ENCODE measurements at regions not wholly inside any gene's neighbourhood (a gene's known extent, or its start where the extent isn't known, plus 50 kb on each side); places are given as distances from the start of the nearest gene placed in this dataset.
A peak's percentile ranks its signal among the peaks of the same experiment; 100 is the strongest.

DNA sequence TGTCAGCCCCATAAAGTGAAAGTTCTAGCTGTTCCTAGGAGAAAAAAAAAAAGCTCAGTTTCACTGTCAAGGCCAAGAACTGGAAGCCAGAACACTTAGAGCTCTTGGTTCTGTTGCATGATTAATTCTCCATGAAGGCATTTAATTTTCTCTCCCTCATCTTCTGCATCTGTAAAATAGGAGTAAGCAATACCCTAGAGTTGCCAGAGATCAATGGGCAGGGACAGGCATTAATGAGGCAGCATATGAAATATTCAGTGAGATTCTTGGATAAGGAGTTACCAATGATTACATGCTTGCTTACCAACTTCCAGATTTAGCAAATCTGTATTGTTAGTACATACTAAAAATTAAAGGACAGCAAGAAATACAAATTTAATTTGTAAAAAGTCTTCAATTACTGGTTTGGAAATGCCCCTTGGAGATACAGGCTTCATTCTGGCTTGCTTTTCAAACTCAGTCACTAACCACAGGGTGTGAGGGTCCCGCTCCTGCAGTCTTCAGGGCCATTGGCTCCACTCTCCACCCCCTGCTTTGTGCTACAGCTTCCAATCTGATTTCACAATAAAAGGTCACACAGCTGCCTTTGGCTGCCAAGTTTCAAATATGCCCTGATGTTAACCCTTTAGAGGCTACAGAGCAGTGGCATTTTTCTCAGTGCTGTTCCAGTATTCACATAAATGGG, 624.6 kb downstream of the BNC2 start:
- no peak for DNase-seq

DNA sequence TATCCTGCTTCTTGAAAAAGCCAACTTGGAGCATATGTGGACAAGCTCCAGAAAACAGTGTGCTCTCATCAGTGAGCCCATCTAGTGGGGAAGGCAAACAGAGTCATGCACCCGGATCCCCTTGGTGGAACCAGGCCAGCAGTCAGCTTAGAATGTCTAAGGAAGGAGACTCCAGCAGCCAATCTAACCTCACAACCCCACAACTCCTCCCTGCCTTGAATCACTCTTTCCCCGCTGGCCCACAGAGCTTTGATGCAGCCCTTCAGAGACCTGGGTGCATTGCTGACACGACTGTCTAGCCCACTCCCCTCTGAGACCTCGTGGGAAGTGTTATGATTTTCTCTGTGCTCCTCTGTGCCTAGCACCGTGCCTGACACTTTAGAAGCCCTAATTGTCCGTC, 623.7 kb downstream of the BNC2 start:
- DNase-seq: no peak

DNA sequence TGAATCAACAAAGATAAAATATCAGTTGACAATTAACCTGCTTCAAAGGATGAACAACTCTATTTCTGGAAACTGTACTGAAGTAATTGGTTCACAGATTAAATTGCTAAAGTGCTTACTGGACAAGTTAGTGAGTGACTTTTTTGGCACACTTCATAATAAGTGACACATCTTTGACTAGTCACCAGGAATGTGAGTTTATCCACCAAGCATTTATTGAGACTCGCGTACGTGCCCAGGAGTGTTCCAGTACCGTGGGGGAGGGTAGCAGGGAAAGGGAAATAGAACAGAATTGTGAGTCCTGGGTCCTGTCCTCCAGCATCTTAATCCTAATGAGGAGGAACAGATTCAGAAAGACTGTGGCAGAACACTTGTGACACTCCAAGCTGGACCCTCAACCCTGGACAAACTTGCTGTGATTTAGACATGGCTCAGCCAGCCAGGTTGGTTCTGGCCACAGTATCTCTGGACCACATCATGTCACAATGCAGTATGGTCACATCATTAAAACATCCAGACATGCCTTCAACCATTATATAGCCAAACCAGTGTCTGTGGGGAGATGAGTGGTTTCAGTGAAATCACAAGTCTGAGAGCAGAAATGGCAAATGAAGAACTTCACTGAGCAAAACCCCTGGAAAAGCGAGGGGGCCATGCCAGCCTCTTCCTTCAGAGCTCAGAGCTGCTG, 623.1 kb downstream of the BNC2 start:
- no peak for DNase-seq

DNA sequence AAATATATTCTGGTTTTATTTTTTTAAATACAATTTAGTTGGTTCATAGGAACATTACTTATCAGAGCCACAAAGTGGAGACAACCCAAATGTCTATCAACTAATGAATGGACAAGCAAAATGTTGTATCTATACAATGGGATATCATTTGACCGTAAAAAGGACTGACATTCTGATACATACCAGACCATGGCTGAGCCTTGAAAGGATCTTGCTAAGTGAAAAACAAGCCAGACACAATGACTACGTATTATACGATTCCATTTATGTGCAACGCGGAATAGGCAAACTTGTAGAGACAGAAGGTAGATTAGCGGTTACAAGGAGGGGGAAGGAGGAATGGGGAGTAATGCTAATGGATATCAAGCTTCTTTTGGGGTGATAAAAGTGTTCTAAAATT, 621.6 kb downstream of the BNC2 start:
- no peak for DNase-seq

DNA sequence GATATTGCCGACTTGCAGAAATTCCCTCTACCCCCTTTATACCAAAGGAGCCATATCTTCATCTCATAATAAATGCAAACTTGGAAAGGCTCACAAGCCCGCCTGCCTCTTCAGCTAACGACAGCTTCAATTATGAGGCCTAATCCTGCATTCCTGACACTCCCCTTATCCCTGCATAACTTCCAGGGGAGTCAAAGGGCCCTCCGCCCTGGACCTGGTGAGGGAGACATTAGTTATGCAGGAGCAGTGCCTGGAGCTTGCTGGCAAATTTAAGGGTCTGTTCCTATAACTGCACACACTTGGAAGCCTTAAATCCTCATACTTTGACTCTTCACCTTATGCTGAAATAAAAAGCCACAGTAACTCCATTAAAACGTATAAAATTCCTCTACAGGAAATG, 617.9 kb downstream of the BNC2 start:
- DNase-seq: no peak

DNA sequence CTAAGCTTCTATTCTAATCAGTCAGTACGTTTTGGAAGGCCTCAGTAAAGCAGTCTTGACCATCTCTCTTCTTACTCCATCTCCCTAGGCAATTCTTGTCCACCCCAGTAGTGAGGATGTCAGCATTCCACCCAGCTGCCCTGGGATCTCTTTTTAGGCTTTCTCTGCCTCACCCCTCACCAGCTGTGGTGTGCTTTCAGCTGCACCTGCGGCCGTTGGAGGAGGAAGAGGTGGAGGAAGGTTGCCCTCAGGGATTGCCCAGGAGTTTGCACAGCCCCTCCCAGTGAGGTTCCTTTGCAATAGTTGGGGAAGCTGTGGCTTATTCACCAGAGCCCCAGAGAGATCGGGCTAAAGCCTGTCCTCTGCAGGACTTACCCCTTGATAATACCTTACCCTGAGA, 615.8 kb downstream of the BNC2 start:
- DNase-seq: no peak

DNA sequence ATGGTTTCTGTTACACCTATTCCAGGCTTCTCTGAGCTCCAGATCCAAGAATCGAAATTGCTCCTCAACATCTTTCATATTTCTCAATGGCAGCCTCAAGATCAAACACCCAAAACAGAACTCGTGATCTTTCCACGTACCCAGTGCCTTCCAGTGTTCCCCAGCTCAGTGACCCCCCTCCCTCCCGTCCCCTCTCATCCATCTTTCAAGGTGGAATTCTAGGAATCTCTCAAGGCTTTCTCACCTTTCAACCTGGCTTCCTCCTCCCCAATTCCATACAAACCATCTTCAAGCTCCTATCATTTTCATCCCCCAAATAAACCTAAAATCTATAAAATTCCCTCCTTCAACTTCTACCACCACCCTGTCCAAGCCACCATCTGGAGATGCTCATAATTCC, 615.3 kb downstream of the BNC2 start:
- DNase-seq: no peak

DNA sequence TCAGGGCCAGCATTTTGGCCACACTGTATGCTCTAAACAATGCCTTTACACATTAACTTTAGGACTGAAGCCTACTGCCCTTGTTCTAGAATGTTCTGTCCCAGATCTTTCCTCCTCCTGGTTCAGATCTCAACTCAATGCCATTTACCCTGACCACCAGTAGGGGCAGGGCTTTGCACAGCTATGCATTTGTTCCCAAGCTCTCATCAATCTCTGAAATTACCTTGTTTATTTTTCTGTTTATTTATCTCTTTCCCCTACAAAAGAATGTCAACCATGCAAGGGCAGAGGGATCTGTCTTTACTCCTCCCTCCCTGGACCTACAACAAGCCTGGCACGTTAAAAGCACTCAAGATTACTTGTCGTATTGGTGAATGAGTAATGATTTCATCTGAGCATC, 612.9 kb downstream of the BNC2 start:
- no peak for DNase-seq

DNA sequence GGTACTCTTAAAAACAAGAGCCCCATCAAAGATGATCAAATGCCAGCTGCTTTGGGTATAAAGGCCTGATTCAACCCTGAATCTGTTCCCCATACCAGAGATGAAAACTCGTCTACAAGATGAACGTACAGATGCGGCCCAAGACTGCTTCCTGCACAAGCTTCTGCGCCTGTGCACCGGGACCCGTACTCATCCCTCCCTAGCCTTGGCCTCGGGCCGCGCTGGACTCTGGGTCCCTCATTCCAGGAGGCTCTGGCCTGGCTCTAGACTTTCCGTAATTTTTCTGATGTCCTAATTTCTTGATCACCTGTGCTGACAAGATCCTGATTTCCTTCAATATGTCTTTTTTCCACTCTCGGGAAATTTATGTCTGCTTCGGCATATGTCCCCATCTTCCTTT, 612.3 kb downstream of the BNC2 start:
- DNase-seq: no peak

DNA sequence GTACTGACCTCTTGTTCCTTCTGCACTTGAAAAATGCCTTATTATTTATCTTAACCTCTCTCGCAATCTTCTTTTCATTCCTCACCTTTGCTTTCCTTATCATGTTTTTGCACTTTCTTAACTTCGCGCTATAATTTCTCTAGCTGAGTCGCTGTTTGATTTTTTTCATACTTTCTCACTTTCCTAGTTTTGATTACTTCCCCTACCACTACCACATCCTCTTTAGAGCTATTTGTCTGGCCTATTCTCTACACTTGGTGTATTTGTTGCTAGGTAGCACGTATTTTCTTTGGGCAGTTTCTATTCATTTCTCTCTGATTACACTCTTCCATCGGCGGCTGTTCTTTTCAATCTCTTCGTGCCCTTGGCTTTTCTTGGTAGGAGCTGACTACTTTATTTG, 611.8 kb downstream of the BNC2 start:
- DNase-seq: no peak

DNA sequence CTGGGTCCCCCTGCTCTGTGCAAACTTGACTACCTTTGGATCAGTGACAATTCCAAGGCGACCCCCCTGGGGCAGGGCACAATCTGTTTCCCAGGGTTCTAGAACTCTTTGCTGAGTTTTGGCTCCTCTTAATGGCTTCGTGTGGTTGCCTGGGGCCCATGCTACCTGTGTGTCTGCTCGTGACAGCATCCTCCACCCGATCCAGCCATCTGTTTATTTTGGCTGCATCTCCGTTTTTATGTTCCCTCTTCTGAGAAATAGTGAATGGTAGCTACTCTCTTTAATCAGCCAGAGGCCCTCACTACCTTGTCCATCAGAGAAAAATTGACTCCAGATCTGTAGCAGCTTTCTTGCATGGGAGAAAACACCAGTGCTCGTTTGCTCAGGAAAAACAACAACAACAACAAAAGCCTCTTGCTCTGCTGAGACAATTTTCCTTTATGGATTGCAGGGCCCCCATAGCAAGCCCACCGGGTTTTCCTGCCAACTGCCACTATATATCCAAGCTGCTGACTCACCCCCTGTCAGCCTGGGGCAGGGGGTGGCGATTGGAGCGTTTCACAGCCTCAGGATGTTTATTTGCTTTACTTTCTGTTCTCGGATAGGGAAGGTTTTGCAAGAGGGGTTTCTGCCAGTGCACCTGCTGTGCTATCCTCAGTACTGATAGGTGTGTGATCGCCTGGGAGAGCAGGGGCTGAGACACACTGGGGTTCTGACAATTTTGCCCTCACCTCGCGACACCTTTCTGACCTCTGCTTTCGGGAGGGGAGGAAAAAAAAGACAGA, 607.8 kb downstream of the BNC2 start:
- no peak for DNase-seq

DNA sequence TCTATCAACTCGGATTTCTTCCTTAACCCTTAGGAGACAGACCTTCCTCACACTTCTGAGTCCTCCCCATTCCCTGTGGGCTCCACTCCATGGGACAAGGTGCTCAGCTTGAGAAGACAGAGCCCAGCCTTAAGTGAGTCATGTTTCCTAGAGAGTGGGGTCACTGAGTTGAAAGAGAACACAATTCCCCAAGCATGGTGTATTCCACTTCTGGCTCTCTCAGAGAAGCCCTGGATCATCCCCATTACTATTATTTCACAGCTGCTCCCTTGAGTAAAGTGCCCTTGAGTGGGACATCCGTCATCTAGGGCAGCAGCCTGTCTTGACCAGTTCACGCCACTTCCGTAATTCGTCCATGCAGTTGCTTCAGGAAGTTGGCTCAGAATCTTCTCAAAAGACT, 604.8 kb downstream of the BNC2 start:
- no peak for DNase-seq

DNA sequence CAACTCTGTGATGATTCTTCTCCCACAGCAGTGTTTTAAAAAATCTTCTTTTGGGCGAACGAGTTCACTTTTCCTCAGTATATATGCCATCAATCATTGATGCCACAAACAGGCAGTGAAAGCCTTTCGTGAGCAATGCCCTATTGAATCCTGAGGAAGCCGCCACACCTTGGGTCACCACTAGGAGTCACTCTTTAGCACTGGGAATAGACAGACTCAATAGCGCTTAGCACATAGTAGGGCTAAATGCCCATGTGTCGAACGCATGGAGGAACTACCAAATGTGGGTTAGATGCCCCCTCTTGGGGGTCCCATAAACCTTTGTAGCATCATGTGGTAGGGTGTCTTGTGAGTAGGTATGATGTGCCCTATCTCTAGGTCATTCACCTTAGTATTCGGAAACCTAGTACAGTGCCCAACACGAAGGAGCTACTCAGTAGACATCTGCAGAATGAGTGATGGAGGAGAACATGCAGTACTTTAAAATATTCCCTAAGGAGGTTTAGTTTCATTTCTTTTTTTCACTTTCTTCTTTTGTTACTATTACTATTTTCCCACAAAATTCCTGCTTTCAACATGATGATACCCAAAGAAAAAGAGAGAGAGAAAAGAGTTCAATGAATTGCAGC, 603.7 kb downstream of the BNC2 start:
- DNase-seq: peak in 1 of 2 experiments; percentile 18

DNA sequence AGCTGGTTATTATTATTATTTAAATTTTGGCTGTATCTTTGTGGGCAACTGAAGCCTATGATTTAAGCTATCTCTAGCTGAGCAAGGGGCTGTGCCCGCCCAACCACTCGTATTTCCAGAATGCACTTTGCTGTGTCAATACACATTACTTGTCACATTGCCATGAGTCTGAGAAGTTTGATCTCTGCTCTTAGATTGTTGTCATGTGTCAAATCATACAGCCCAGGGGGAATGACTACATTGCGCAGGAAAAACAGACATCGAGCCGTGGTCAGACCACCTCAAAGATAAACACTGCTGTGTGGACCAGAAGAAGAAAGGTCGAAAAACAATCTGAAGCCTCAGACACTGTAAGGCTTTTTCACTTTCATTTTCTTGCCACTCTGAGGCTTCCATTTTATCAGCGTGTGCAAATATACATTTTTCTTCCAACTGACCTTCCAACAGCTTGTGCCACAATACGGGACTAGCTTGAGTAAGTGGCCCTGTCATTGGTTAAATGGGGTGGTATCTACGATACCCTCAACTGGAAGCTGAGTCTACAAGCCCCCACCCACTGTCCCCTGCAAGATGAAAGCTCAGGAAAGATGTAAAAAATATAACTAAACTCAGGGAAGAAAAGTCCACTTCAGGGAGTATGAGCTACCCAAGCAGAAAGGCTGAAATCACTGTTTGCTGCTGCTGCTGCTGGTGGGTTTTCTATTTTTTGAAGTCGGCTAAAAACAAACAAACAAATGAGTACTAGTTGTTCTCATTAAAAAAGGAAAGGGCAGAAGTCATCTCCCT, 603.0 kb downstream of the BNC2 start:
- no peak for DNase-seq

DNA sequence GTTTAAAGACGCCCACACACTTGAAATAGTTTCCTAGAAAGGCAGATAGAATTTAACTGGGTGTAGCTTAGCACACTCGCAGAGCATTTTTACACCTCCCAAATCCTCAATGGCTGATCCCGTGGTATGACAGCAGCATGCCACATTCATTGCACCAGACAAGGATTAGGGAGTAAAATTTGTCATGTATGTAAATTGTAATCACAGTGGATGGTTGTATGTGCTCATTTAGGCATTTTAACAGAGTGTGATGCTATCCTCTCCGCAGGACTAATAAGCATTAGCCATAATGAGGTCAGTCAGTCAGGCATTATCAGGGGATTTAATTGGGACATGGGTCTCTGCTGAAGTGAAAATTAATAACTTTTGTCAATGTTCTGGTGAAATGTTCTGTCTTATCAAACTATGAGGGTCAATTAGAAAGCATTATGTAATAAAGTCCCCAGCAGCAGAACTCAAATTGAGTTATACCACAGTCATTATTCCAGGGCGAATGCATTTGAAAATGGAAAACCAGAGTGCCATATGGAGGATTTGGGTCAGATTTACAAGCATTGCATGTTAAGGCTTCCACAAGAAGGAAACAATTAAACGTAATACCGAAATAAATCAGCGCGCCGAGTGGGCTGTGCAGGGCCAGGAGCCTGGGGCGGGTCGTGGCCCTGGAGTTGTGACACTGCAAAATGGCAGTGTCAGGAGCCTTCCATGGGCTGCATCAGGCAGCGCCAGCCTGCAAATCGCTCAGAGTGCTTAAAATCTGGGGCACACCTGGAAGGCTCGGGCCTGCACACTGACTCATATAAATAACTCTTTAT, 602.2 kb downstream of the BNC2 start:
- DNase-seq: no peak

DNA sequence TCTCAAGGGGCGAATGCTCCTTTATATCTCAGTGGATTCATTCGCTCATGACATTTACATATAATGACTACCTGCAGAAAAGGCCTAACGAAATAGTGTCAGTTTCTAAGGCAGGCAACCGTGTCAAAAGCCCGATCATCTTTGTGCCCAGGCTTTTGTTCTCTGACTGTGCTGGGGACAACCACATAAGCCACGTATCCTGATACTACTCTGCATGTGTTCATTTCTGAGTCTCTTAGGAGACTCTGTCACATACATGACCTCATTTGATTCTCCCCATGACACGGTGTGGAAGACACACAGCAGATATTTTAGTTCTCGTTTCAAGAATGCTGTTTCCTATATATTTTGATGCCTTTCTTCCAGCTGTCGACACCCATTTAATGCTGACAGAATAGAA, 598.5 kb downstream of the BNC2 start:
- DNase-seq: no peak

DNA sequence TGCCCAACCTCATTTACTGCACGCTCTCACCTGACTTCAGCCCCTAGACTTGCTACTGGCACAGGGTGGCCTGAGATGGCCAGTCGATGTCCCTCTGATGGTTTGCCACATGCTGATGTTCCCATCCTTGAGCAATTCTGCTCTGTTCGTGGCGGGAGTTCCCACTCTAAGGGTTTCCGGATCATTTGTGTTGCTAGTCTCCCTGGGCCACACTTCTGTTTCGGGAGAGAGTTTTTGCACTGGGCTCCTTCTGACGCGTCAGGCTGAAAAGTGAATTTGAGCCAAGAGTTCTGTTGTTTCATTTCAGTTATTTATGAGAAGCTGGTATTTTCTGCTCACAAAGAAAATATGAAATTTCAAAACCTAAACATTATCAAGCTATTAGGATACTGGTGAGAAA, 597.7 kb downstream of the BNC2 start:
- DNase-seq: no peak

DNA sequence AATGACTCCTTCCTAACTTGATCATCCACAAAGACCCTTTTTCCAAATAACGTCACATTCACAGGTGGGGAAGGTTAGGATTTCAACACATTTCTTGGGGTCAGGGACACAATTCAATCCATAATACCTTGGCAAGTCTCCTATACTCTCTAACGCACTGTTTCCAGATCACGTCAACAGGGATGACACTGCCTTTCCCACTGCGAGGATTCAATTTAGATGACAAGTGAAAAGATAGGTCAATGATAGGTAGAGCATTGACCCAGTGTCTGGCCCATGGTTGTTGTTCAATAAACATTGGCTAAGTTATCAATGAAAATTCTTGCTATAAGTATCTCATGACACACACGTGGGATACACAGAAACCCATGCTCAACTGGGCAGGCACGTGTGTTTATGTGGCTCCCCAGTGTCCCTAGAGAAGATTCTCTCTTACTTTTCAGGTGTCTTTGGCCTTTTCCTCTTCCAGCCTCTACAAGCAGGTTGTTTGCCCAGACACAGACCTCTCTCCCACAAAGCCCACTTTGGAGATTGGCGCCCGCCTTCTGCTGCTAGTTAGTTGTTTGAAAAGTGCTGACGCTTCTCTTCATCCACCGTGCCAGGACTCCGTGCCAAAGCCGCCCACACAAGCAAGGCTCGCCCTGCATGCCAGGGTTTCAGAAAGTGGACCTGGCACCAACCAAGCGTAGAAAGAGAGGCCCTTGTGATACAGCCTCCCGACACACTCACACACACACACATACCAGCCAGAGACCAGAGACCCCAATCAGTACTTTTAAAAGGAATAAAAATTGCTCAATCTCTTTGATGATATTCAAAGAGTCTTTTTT, 594.5 kb downstream of the BNC2 start:
- no peak for DNase-seq

DNA sequence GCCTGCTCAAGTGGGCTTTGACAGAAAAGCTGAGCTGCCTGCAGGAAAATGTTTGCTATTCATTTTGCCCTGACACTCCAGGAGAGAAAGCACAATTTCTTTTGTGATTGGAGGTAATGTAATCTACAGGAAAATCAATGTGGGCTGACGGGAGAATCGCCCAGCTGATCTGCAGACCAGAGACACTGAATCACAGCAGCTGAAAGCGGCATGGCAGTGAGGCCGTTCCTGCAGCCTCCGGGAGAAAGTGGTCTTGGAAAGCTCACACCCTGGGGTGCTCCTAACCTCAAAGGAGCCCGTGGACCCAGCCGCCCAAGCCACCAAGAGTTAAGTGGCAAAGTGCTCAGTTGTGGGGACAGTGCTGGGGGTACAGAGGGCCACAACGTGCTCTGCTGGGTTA, 593.6 kb downstream of the BNC2 start:
- no peak for DNase-seq

DNA sequence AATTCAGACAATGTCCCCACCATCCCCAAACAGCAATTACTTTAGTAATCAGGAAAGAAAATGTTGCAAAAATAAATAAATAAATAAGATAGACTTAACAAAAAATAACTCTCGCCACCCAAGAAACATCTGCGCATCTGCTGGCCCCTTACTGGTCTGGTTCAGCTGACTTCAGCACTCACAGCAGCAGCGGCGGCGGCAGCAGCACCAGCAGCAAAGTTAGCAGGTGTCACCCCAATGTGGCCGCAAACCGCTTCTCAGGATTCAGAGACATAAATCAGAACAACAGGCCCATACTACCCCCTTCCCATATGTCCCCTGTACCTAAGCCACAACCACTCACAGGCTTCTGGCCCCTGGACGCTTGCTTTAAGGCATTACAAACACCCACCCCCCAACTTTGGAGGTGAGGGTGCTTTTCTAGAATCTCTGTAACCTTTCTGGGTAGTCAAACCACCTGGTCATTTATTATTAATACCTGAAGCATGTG, 593.0 kb downstream of the BNC2 start:
- no peak for DNase-seq

All from activated CD4-positive, alpha-beta T cell treated with anti-CD3 and anti-CD28 coated beads, Interleukin-2, amount 50 U/mL, for 48 hours (primary cell).